ENCODE measurements at regions not wholly inside any gene's neighbourhood (a gene's known extent, or its start where the extent isn't known, plus 50 kb on each side); places are given as distances from the start of the nearest gene placed in this dataset.

DNA sequence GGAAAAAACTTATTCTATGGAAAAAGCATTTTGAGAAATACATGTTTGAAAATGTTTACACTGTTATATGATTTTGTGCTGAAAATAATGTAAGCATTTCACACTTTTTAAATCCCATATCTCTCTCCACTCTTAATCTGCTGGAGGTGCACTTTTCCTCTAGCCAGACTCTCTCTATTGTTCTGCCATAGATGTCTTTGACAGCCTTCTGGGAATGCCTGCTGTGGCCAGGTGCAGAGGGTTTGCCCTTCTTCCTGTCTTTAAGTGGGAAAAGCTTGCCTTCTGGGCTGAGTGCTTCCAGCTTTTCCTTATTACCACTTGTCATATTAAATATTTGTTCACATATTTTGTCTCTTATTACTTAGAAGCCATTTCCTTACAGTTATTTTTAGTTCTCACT is 60.1 kb upstream of the PPM1H start:
- DNase-seq = no peak

DNA sequence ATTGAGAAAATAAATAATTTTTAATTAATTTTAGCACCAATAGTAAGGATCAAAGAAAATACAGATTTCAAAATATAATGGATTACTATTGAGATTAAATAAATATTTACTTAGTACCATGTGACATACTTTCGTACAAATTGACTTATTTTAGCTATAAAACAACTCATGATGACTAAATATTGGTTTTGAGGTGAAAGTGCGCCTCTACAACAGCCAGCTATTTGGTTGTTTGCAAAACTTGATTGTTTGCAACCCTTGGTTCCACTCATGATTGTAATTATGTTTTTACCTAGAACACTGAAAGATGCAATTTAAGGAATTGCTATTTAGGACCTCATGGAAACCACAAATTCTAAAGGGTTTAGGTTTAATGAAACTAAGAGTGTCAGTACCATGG is 51.9 kb upstream of the PPM1H start:
- no peak for DNase-seq
